Daoy (cell line): ENCODE measurements at regions not wholly inside any gene's neighbourhood (a gene's known extent, or its start where the extent isn't known, plus 50 kb on each side); places are given as distances from the start of the nearest gene placed in this dataset.
"Not testable (repeated sequence)": the region's sequence is repeated elsewhere in the genome, so short reads cannot be mapped to it uniquely, and the experiment has no call there.

Experiments
- DNase-seq: peaks from one replicate; pipeline ENCODE4 v3.0.0-alpha.2; 2015; ENCODE audit warnings: low read depth

GRCh38 chr12:9309749-9310148, 101.6 kb upstream of the PZP start:
- DNase-seq = not testable (repeated sequence)

GRCh38 chr12:9308745-9309144, 100.5 kb upstream of the PZP start:
- DNase-seq = not testable (repeated sequence)

- DNase-seq = not testable (repeated sequence)
These were observed 100.0 kb upstream of the PZP start for GRCh38 chr12:9308163-9308562.

- not testable (repeated sequence) for DNase-seq
These were observed 99.1 kb upstream of the PZP start for GRCh38 chr12:9307255-9307654.

GRCh38 chr12:9306004-9306403, 97.8 kb upstream of the PZP start:
- not testable (repeated sequence) for DNase-seq

- not testable (repeated sequence) for DNase-seq
These were observed 96.3 kb upstream of the PZP start for GRCh38 chr12:9304540-9304939.

- not testable (repeated sequence) for DNase-seq
These were observed 87.7 kb upstream of the PZP start for GRCh38 chr12:9295872-9296271.

GRCh38 chr12:9294072-9294620, 86.0 kb upstream of the PZP start:
- not testable (repeated sequence) for DNase-seq

GRCh38 chr12:9293391-9293790, 85.2 kb upstream of the PZP start:
- DNase-seq = not testable (repeated sequence)

GRCh38 chr12:9289984-9290383, 81.8 kb upstream of the PZP start:
- not testable (repeated sequence) for DNase-seq

GRCh38 chr12:9284724-9285123, 76.5 kb upstream of the PZP start:
- DNase-seq = not testable (repeated sequence)

- not testable (repeated sequence) for DNase-seq
These were observed 76.0 kb upstream of the PZP start for GRCh38 chr12:9284197-9284596.

GRCh38 chr12:9283346-9284095, 75.3 kb upstream of the PZP start:
- peak; percentile 54 for DNase-seq

GRCh38 chr12:9276990-9277389, 68.8 kb upstream of the PZP start:
- DNase-seq = no peak

- DNase-seq = peak; percentile 1
These were observed 65.1 kb upstream of the PZP start for GRCh38 chr12:9273276-9273675.

GRCh38 chr12:9271875-9272274, 63.7 kb upstream of the PZP start:
- no peak for DNase-seq

- DNase-seq = no peak
These were observed 56.4 kb upstream of the PZP start for GRCh38 chr12:9264546-9264945.

- DNase-seq = no peak
These were observed 52.7 kb upstream of the PZP start for GRCh38 chr12:9260931-9261330.

- no peak for DNase-seq
These were observed 50.5 kb upstream of the PZP start for GRCh38 chr12:9258676-9259075.
